GM19468 (cell line): ENCODE measurements at regions not wholly inside any gene's neighbourhood (a gene's known extent, or its start where the extent isn't known, plus 50 kb on each side); places are given as distances from the start of the nearest gene placed in this dataset.
"Not testable (repeated sequence)": the region's sequence is repeated elsewhere in the genome, so short reads cannot be mapped to it uniquely, and the experiment has no call there.

Experiments
- ATAC-seq: cut with Tn5 transposase; IDR thresholded peaks from one replicate; pipeline ENCODE4 v1.9.1; 2021; ENCODE audit warnings: mild to moderate bottlenecking, moderate library complexity, moderate number of reproducible peaks; ENCODE audit not compliant: unreplicated experiment; ENCODE audit errors: extremely low read depth

GRCh38 chr9:30522061-30522460, 1862.4 kb upstream of the ACO1 start:
- ATAC-seq = no peak

- no peak for ATAC-seq
Observed at GRCh38 chr9:30522486-30522885, 1862.0 kb upstream of the ACO1 start.

- ATAC-seq = no peak
Observed at GRCh38 chr9:30524311-30524710, 1860.1 kb upstream of the ACO1 start.

- ATAC-seq = no peak
Observed at GRCh38 chr9:30534455-30534854, 1850.0 kb upstream of the ACO1 start.

GRCh38 chr9:30534896-30535295, 1849.5 kb upstream of the ACO1 start:
- ATAC-seq = no peak

- ATAC-seq = no peak
Observed at GRCh38 chr9:30536494-30536893, 1847.9 kb upstream of the ACO1 start.

- not testable (repeated sequence) for ATAC-seq
Observed at GRCh38 chr9:30539696-30540095, 1844.7 kb upstream of the ACO1 start.

- ATAC-seq = no peak
Observed at GRCh38 chr9:30574355-30575151, 1809.9 kb upstream of the ACO1 start.

- ATAC-seq = no peak
Observed at GRCh38 chr9:30575218-30575617, 1809.2 kb upstream of the ACO1 start.

GRCh38 chr9:30575691-30576090, 1808.8 kb upstream of the ACO1 start:
- ATAC-seq = no peak

- no peak for ATAC-seq
Observed at GRCh38 chr9:30579810-30580209, 1804.6 kb upstream of the ACO1 start.

- no peak for ATAC-seq
Observed at GRCh38 chr9:30582240-30582639, 1802.2 kb upstream of the ACO1 start.

- no peak for ATAC-seq
Observed at GRCh38 chr9:30584559-30584958, 1799.9 kb upstream of the ACO1 start.

GRCh38 chr9:30591461-30591860, 1793.0 kb upstream of the ACO1 start:
- ATAC-seq = no peak

GRCh38 chr9:30597608-30598007, 1786.8 kb upstream of the ACO1 start:
- no peak for ATAC-seq

- ATAC-seq = no peak
Observed at GRCh38 chr9:30605936-30606335, 1778.5 kb upstream of the ACO1 start.

- ATAC-seq = no peak
Observed at GRCh38 chr9:30609713-30610112, 1774.7 kb upstream of the ACO1 start.

- not testable (repeated sequence) for ATAC-seq
Observed at GRCh38 chr9:30616782-30617181, 1767.7 kb upstream of the ACO1 start.

- ATAC-seq = no peak
Observed at GRCh38 chr9:30622561-30622960, 1761.9 kb upstream of the ACO1 start.

GRCh38 chr9:30628915-30629567, 1755.4 kb upstream of the ACO1 start:
- ATAC-seq = no peak

GRCh38 chr9:30630459-30630858, 1754.0 kb upstream of the ACO1 start:
- no peak for ATAC-seq

- ATAC-seq = not testable (repeated sequence)
Observed at GRCh38 chr9:30646639-30647038, 1737.8 kb upstream of the ACO1 start.
